ENCODE measurements at regions not wholly inside any gene's neighbourhood (a gene's known extent, or its start where the extent isn't known, plus 50 kb on each side); places are given as distances from the start of the nearest gene placed in this dataset.

DNA sequence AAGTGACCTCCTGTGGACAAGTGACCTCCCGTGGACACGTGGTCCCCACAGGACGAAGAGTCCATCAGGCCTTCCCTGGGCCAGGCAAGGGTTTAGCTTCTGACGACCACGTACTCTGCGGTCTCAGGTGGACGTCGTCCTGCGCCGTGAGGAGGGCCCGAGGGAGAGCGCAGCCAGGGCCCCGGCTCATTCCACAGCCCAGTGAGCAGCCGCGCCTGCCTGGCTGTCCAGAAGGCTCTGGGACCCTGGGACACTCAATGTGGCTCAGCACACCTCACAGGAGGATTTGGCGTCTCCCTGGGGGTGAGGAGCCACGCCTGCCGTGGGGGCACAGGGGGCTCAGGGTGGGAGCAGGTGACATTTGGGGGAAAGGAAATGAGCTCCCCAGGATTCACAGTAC, 64.4 kb upstream of the CFAP46 start:
- CTCF ChIA-PET = no interaction called here
- POLR2A ChIA-PET = no interaction called here
- H3K27ac Mint-ChIP-seq = no peak overlapping the region
- H3K4me1 Mint-ChIP-seq = no peaks in the 10 kb centered on the region
- H3K27me3 Mint-ChIP-seq = no peaks in the 10 kb centered on the region
- no peak overlapping the region for H3K4me3 Mint-ChIP-seq
- no peaks in the 10 kb centered on the region for H3K9me3 Mint-ChIP-seq
- no peak for DNase-seq
- H3K36me3 Mint-ChIP-seq (ENCODE audit: low read depth) = no peaks in the 10 kb centered on the region

GRCh38 chr10:133006202-133006601, 63.8 kb upstream of the CFAP46 start:
- no peaks in the 10 kb centered on the region for H3K27me3 Mint-ChIP-seq
- POLR2A ChIA-PET = no interaction called here
- no peak overlapping the region for H3K4me3 Mint-ChIP-seq
- no peaks in the 10 kb centered on the region for H3K36me3 Mint-ChIP-seq (ENCODE audit: low read depth)
- H3K4me1 Mint-ChIP-seq = no peaks in the 10 kb centered on the region
- CTCF ChIA-PET = no interaction called here
- H3K27ac Mint-ChIP-seq = no peak overlapping the region
- DNase-seq = no peak
- H3K9me3 Mint-ChIP-seq = no peaks in the 10 kb centered on the region

DNA sequence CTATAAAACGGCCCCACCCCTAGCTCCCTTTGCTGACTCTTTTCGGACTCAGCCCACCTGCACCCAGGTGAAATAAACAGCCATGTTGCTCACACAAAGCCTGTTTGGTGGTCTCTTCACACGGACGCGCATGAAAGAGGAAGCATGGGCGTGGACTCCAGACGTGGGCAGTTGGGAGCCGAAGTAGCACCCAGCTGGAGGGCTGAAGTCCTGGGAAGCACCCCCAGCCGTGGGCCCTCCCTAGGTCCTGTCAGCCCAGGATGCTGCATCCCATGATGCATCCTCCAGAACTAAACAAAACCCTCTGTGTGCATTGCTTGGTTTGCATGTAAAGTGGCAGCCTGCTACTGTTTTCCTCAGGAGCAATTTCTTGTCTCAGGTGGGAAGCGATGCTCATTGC, 62.1 kb upstream of the CFAP46 start:
- Mint-ChIP-seq H3K36me3 (ENCODE audit: low read depth) (no peaks in the 10 kb centered on the region), H3K27me3 (no peaks in the 10 kb centered on the region), H3K4me1 (no peaks in the 10 kb centered on the region), H3K27ac (no peak overlapping the region), H3K9me3 (no peaks in the 10 kb centered on the region), H3K4me3 (no peak overlapping the region)
- CTCF ChIA-PET = no interaction called here
- DNase-seq = no peak
- POLR2A ChIA-PET = no interaction called here

DNA sequence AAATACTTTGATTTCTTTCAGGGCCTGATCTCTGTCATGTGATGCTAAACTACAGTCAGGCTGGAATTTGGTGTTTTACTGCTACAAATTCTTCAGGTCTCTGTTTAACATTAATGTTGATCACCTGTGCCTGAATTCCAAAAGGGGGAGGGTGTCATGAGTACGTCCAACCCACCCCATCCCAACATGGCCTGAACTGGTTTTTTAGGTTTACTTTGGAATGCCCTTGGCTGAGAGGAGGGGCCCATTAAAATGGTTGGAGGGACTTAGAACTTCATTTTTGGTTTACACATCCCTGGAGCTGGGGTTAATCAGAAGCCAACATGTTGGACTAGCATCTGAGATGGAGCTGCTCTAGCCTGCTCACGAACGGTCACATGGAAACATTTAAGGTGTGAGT, 60.8 kb upstream of the CFAP46 start:
- Mint-ChIP-seq H3K9me3 (no peaks in the 10 kb centered on the region), H3K4me3 (no peak overlapping the region), H3K4me1 (no peaks in the 10 kb centered on the region), H3K27me3 (no peaks in the 10 kb centered on the region), H3K36me3 (ENCODE audit: low read depth) (no peaks in the 10 kb centered on the region), H3K27ac (no peak overlapping the region)
- no peak for DNase-seq
- ChIA-PET POLR2A (no interaction called here), CTCF (no interaction called here)

DNA sequence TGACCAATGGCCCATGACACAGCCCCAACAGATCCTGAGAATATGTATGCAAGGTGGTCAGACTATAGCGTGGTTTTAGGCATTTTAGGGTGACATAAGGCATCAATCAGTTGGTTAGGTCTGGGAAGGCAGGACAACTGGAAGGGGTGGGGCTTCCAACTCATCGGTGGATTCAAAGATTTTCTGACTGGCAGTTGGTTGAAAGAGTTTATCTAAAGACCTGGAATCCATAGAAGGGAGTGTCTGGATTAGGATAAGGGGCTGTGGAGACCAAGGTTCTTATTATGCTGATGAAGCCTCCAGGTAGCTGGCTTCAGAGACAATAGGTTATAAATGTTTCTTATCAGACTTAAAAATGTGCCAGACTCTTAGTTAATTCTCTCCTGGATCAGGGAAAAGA, 60.3 kb upstream of the CFAP46 start:
- Mint-ChIP-seq H3K27ac (no peak overlapping the region), H3K36me3 (ENCODE audit: low read depth) (no peaks in the 10 kb centered on the region), H3K9me3 (no peaks in the 10 kb centered on the region), H3K4me1 (no peaks in the 10 kb centered on the region), H3K4me3 (no peak overlapping the region), H3K27me3 (no peaks in the 10 kb centered on the region)
- DNase-seq = no peak
- CTCF ChIA-PET = no interaction called here
- POLR2A ChIA-PET = no interaction called here

GRCh38 chr10:133001114-133001513, 58.7 kb upstream of the CFAP46 start:
- no peak overlapping the region for H3K27ac Mint-ChIP-seq
- no peaks in the 10 kb centered on the region for H3K27me3 Mint-ChIP-seq
- ChIA-PET CTCF (no interaction called here), POLR2A (no interaction called here)
- DNase-seq = no peak
- no peaks in the 10 kb centered on the region for H3K9me3 Mint-ChIP-seq
- H3K4me3 Mint-ChIP-seq = no peak overlapping the region
- no peaks in the 10 kb centered on the region for H3K4me1 Mint-ChIP-seq
- H3K36me3 Mint-ChIP-seq (ENCODE audit: low read depth) = no peaks in the 10 kb centered on the region

DNA sequence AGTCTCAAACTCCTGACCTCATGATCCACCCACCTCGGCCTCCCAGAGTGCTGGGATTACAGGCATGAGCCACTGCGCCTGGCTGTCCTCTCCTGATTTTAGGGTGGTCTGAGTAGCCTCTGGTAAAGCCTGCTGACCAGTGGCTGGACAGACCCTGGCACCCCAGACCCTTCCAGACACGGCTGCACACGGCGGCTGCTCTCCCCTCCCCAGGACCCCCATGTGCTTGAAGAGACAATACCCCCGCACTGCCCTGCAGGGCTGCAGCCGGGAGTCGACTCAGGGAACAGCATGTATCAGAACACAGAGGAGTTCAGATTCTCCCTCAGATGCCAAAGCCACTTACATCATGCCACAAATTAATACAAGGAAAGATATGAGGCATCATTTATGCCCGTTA, 58.3 kb upstream of the CFAP46 start:
- POLR2A ChIA-PET = no interaction called here
- no peak overlapping the region for H3K4me3 Mint-ChIP-seq

GRCh38 chr10:132997517-132998265, 55.3 kb upstream of the CFAP46 start:
- ChIA-PET POLR2A (no interaction called here), CTCF (no interaction called here)
- Mint-ChIP-seq H3K4me1 (no peaks in the 10 kb centered on the region), H3K4me3 (no peak overlapping the region), H3K36me3 (ENCODE audit: low read depth) (no peaks in the 10 kb centered on the region), H3K27ac (no peak overlapping the region), H3K9me3 (no peaks in the 10 kb centered on the region), H3K27me3 (no peaks in the 10 kb centered on the region)
- no peak for DNase-seq

More for the DNA sequence above, 58.3 kb upstream of the CFAP46 start:
- CTCF ChIA-PET = no interaction called here
- H3K27ac Mint-ChIP-seq = no peak overlapping the region
- H3K27me3 Mint-ChIP-seq = no peaks in the 10 kb centered on the region
- H3K36me3 Mint-ChIP-seq (ENCODE audit: low read depth) = no peaks in the 10 kb centered on the region
- no peaks in the 10 kb centered on the region for H3K4me1 Mint-ChIP-seq
- no peaks in the 10 kb centered on the region for H3K9me3 Mint-ChIP-seq
- no peak for DNase-seq

- no peaks in the 10 kb centered on the region for H3K36me3 Mint-ChIP-seq (ENCODE audit: low read depth)
- no peaks in the 10 kb centered on the region for H3K9me3 Mint-ChIP-seq
- CTCF ChIA-PET = interaction anchor here (0.6 kb wide), 1 partner anchor 576 kb away, joined by 6 read pairs; no protein-coding TSS in a partner anchor
- H3K27me3 Mint-ChIP-seq = no peaks in the 10 kb centered on the region
- no peak overlapping the region for H3K27ac Mint-ChIP-seq
- DNase-seq = no peak
- POLR2A ChIA-PET = no interaction called here
- no peaks in the 10 kb centered on the region for H3K4me1 Mint-ChIP-seq
- H3K4me3 Mint-ChIP-seq = no peak overlapping the region
These were observed 54.4 kb upstream of the CFAP46 start for GRCh38 chr10:132996603-132997343.

DNA sequence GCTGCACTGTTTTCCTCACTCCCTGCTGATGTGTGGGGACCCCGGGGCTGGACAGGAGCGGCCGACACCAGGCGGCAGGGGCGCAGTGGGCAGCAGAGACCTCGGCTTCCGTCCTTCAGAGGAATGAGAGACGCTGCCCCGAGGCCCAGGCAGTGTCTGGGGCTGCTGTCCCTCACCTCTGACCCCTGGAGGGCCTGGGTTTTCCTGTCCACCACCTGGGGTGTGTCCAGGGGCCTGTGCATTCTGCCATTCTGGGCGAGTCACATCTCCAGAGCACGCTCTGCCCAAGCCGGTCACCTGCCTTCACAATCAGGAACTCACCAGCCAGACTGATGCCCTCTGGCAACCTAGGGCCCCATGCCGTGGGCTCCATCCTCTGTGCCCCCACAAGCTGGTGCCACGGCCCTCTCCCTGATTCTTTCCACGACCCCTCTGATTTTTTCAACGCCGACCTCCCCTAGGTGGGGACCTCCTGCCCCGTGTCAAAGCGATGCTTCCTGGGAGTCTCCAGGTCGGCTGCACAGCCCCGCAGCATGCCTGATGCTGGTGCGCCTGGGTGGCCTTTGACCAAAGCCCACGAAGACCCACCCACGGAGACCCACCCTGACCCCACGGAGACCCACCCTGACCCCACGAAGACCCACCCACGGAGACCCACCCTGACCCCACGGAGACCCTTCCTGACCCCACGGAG, 53.7 kb upstream of the CFAP46 start:
- H3K9me3 Mint-ChIP-seq = no peaks in the 10 kb centered on the region
- H3K27ac Mint-ChIP-seq = no peak overlapping the region
- H3K4me1 Mint-ChIP-seq = no peaks in the 10 kb centered on the region
- no peak for DNase-seq
- CTCF ChIA-PET = interaction anchor here (0.6 kb wide), 1 partner anchor 577 kb away, joined by 6 read pairs; no protein-coding TSS in a partner anchor
- POLR2A ChIA-PET = no interaction called here
- H3K4me3 Mint-ChIP-seq = no peak overlapping the region
- no peaks in the 10 kb centered on the region for H3K27me3 Mint-ChIP-seq
- H3K36me3 Mint-ChIP-seq (ENCODE audit: low read depth) = no peaks in the 10 kb centered on the region

DNA sequence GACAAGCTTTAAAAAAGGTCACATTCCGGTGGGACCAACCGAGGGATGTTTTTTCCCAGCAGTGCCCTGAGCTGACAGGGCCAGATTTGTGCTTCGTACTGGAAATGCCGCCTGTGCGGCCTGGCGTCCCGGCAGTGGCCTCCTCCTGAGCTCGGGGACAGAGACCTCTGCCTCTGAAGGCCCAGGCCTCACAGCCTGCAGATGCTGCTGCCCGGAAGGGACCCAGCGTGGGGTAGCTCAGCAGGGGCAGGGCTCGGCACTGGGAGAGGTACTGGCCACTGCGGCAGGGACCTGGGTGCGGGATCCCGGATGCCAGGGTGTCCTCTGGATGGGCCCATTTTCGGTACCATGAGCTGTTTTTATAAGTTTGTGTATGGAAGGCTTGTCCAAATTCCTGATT, 52.4 kb upstream of the CFAP46 start:
- no peak for DNase-seq
- ChIA-PET CTCF (no interaction called here), POLR2A (no interaction called here)
- Mint-ChIP-seq H3K27me3 (no peaks in the 10 kb centered on the region), H3K27ac (no peak overlapping the region), H3K9me3 (no peaks in the 10 kb centered on the region), H3K36me3 (ENCODE audit: low read depth) (no peaks in the 10 kb centered on the region), H3K4me1 (no peaks in the 10 kb centered on the region), H3K4me3 (no peak overlapping the region)

DNA sequence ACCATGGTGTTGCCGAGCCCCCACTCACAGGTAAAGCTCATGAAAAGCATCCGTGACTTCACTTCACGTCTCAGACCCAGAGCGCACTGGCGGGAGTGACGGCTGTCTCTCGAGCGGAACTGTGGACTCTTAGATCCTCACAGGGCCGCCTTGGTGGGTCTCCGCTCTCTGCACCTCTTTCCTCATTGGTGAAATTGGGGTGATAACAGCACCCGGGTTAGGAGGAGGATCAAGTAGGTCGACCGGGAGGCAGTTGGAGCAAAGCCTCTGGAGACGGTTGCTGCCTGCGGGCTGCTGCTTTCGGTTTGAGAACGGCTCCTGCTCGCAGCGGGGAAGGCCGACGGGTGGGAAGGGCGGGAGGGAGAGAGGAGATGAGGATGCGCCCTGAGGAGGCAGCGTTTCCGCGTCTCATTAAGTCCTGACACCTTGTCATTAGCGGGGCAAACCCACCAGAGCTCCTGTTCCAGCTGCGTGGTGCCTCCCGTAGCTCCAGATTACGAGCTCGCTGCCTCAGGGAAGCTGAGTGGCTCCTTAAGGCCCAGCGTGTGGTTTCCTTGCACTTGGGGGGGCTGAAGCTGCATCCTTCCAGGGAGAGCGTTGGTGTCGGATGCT, 51.9 kb upstream of the CFAP46 start:
- no peaks in the 10 kb centered on the region for H3K4me1 Mint-ChIP-seq
- no peaks in the 10 kb centered on the region for H3K27me3 Mint-ChIP-seq
- no peak for DNase-seq
- no peak overlapping the region for H3K4me3 Mint-ChIP-seq
- ChIA-PET CTCF (no interaction called here), POLR2A (no interaction called here)
- H3K36me3 Mint-ChIP-seq (ENCODE audit: low read depth) = no peaks in the 10 kb centered on the region
- no peaks in the 10 kb centered on the region for H3K9me3 Mint-ChIP-seq
- no peak overlapping the region for H3K27ac Mint-ChIP-seq

GRCh38 chr10:132993271-132994184, 51.2 kb upstream of the CFAP46 start:
- no peaks in the 10 kb centered on the region for H3K27me3 Mint-ChIP-seq
- CTCF ChIA-PET = no interaction called here

More at GRCh38 chr10:132993271-132994184, 51.2 kb upstream of the CFAP46 start:
- Mint-ChIP-seq H3K36me3 (ENCODE audit: low read depth) (no peaks in the 10 kb centered on the region), H3K4me3 (no peak overlapping the region), H3K9me3 (no peaks in the 10 kb centered on the region), H3K27ac (no peak overlapping the region), H3K4me1 (no peaks in the 10 kb centered on the region)
- no peak for DNase-seq
- POLR2A ChIA-PET = no interaction called here
